HepG2 (cell line): ENCODE measurements at regions not wholly inside any gene's neighbourhood (a gene's known extent, or its start where the extent isn't known, plus 50 kb on each side); places are given as distances from the start of the nearest gene placed in this dataset.

Experiments used
- SP4 ChIP-seq: sonication (generic); formaldehyde crosslinking; IDR thresholded peaks from 2 replicates; pipeline ENCODE4 v1.8.1; 2023; ENCODE audit warnings: mild to moderate bottlenecking, missing genetic modification reagents
- TEAD2 ChIP-seq: sonication (generic); formaldehyde crosslinking; IDR thresholded peaks from 2 replicates; pipeline ENCODE4 v1.9.0; 2021; ENCODE audit warnings: missing genetic modification reagents
- ZFP36 ChIP-seq: fragments of 150-350 bp; IDR thresholded peaks from 2 replicates; pipeline ENCODE4 v1.6.1; 2018; ENCODE audit warnings: borderline replicate concordance, low read length, low read depth; ENCODE audit not compliant: partially characterized antibody

DNA sequence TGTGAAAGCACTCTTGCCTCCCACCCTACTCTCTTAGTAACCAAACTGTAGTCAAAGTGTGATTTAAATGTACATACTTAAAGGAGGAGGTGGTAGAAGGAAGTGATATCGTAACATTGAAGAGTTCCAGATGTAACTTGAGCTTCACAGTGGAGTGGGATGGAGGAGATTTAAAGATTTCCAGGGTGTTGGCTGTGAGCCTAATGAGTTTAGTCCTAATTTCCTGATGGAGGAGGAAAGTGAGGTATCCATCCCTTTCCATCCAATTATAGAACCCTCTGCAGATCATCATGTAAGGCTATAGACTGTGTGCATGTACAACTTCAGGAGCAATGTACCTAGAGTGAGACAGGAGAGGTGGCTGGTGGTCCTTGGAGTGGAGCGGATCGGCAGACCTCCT, 1163.9 kb upstream of the SEMA6A start:
- TF ChIP-seq SP4 (CRISPR knock-in tag) (no peak), ZFP36 (no peak), TEAD2 (CRISPR knock-in tag) (no peak)
